ENCODE measurements at regions not wholly inside any gene's neighbourhood (a gene's known extent, or its start where the extent isn't known, plus 50 kb on each side); places are given as distances from the start of the nearest gene placed in this dataset.

DNA sequence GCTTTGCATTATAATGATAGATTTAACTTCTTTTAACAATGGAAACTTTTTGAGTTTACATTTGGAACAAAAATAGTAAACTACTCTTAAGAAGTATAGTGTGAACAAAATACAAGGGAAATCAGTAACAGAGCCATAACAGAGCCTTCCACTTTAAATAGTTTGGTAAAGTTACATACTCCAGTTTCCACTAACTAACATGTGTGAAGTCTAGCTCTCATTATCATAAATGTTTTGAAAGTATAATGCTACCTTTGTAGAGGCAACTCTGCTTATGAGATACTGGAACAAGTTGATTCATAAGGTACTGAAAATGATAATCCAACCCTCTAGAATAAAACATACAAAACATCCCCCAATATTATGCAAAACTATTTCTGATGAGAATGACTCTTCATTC, 1155.1 kb upstream of the ADGRL2 start:
- TF ChIP-seq, protein P1, sequence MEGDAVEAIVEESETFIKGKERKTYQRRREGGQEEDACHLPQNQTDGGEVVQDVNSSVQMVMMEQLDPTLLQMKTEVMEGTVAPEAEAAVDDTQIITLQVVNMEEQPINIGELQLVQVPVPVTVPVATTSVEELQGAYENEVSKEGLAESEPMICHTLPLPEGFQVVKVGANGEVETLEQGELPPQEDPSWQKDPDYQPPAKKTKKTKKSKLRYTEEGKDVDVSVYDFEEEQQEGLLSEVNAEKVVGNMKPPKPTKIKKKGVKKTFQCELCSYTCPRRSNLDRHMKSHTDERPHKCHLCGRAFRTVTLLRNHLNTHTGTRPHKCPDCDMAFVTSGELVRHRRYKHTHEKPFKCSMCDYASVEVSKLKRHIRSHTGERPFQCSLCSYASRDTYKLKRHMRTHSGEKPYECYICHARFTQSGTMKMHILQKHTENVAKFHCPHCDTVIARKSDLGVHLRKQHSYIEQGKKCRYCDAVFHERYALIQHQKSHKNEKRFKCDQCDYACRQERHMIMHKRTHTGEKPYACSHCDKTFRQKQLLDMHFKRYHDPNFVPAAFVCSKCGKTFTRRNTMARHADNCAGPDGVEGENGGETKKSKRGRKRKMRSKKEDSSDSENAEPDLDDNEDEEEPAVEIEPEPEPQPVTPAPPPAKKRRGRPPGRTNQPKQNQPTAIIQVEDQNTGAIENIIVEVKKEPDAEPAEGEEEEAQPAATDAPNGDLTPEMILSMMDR (IDR thresholded peaks at IDR 0.05 in 4 of 5, conservative IDR thresholded peaks at IDR 0.05 in 1 of 5): no peak
- TF ChIP-seq POLR2A (IDR thresholded peaks at IDR 0.05): no peak
